ENCODE measurements at regions not wholly inside any gene's neighbourhood (a gene's known extent, or its start where the extent isn't known, plus 50 kb on each side); places are given as distances from the start of the nearest gene placed in this dataset.
"Not testable (repeated sequence)": the region's sequence is repeated elsewhere in the genome, so short reads cannot be mapped to it uniquely, and the experiment has no call there.

- FAIRE-seq (no peak), DNase-seq (ENCODE audit: insufficient read length, low spot score) (no peak)
- TF ChIP-seq CTCF (IDR thresholded peaks at IDR 0.05; ENCODE audit: insufficient read depth, missing control alignments): no peak
These were observed 159.2 kb downstream of the MEX3B start for GRCh38 chr15:81886591-81886990.

- FAIRE-seq (no peak), DNase-seq (ENCODE audit: insufficient read length, low spot score) (no peak)
- no peak for TF ChIP-seq CTCF (IDR thresholded peaks at IDR 0.05; ENCODE audit: insufficient read depth, missing control alignments)
These were observed 159.7 kb downstream of the MEX3B start for GRCh38 chr15:81886080-81886479.

GRCh38 chr15:81885135-81885534, 160.7 kb downstream of the MEX3B start:
- FAIRE-seq (no peak), DNase-seq (ENCODE audit: insufficient read length, low spot score) (no peak)
- no peak for TF ChIP-seq CTCF (IDR thresholded peaks at IDR 0.05; ENCODE audit: insufficient read depth, missing control alignments)

GRCh38 chr15:81882504-81882903, 163.3 kb downstream of the MEX3B start:
- FAIRE-seq: no peak
- no peak for TF ChIP-seq CTCF (IDR thresholded peaks at IDR 0.05; ENCODE audit: insufficient read depth, missing control alignments)

GRCh38 chr15:81880833-81881232, 165.0 kb downstream of the MEX3B start:
- no peak for DNase-seq (ENCODE audit: insufficient read length, low spot score)
- no peak for FAIRE-seq
- TF ChIP-seq CTCF (IDR thresholded peaks at IDR 0.05; ENCODE audit: insufficient read depth, missing control alignments): no peak

More at GRCh38 chr15:81882504-81882903, 163.3 kb downstream of the MEX3B start:
- no peak for DNase-seq (ENCODE audit: insufficient read length, low spot score)

GRCh38 chr15:81880314-81880713, 165.5 kb downstream of the MEX3B start:
- DNase-seq (ENCODE audit: insufficient read length, low spot score): no peak
- no peak for TF ChIP-seq CTCF (IDR thresholded peaks at IDR 0.05; ENCODE audit: insufficient read depth, missing control alignments)
- no peak for FAIRE-seq

- FAIRE-seq; DNase-seq (ENCODE audit: insufficient read length, low spot score): not testable (repeated sequence)
These were observed 170.1 kb downstream of the MEX3B start for GRCh38 chr15:81875717-81876116.

GRCh38 chr15:81870746-81871106, 175.1 kb downstream of the MEX3B start:
- FAIRE-seq; DNase-seq (ENCODE audit: insufficient read length, low spot score): not testable (repeated sequence)

GRCh38 chr15:81870062-81870745, 175.6 kb downstream of the MEX3B start:
- FAIRE-seq; DNase-seq (ENCODE audit: insufficient read length, low spot score): not testable (repeated sequence)

Measured in D721Med (cell line).